ENCODE measurements at regions not wholly inside any gene's neighbourhood (a gene's known extent, or its start where the extent isn't known, plus 50 kb on each side); places are given as distances from the start of the nearest gene placed in this dataset.
"Not testable (repeated sequence)": the region's sequence is repeated elsewhere in the genome, so short reads cannot be mapped to it uniquely, and the experiment has no call there.

- no peak for DNase-seq
Measured at GRCh38 chr6:80535914-80536565, 429.6 kb downstream of the BCKDHB start.

DNA sequence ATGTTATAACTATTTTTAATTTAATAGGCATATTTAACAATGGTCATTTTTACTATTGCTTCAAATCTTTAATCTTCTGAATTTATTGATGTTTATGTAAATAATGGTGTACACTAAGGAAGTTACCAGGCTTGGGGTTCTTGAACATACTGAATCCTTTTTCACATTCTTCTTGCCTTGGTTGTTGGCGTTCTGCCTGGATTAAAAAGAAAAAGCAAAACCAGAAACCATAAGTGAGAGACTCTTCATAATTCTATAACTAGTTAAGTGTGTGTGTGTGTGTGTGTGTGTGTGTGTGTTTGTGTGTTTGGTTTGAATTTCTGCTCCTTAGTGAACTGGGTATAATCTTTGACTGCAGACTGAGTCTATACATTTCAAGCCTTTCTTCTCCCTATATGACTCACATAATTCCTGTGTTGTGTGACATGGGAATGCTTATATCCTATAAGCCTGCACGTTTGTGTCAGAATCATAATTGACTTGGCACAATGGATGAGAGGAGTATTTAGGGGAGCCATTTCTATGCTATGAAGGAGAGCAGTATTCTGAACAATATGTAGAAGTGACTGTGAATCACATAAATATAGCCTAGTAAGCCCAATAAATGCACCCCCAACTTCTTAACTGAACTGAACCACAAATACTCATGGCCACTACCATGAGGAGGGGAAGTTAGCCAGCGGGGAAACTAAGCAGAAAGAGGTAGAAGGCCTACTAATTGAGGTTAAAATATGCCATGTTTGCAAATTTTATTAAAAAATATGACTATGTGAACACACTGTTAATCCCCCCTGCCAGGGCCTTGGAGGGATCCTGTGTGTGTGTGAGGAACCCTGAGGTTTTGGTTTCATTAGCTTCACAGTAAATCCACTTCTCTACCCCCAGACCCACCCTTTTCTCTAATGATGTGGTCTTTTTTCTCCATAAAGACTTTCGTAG is 425.5 kb downstream of the BCKDHB start:
- no peak for DNase-seq

- no peak for DNase-seq
Measured at GRCh38 chr6:80530103-80530502, 423.6 kb downstream of the BCKDHB start.

- DNase-seq = no peak
Measured at GRCh38 chr6:80528115-80528514, 421.6 kb downstream of the BCKDHB start.

DNA sequence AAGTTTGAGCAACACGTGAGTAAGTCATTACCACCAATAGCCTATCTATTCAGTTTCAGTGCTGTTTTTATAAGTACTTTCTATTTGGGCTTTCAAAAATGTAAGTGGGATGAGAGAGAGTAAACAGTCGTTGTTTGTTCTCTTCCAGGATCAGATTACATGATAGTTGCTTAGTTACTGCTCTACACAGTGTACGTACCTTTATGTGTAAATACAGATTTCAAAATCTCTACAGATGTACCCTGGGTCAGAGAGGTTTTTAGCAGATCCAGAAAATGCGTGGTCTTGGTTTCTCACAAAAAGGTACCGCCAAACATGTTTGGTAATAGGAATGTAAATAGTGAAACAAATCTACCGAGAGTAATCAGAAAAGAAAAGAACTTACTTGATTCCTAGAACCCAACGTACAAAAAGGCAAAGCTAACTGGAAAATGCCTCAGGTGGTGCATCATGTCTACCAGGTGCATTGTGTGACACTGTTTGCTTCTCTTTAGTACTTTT is 421.1 kb downstream of the BCKDHB start:
- no peak for DNase-seq

DNA sequence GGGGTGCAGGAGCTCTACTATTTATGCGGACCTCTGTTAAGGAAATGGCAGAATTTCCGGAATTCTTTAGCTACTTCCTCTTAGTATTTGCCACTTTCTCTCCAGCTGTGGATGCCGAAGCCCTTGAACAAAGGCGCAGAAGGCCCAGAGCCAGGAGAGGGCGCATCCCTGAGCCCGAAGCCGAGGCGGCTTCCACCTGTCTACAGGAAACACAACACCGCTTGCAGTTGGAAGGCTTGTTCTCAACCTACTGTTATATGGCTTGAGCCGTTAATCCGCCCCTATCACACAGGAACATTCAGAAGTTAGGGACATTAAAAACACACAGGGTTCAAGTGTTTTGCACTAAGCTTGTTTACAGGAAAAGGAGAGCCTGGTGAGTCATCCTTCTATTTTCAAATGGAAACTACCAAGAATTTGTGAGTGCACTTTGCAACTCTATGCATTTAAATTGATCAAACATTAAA is 417.1 kb downstream of the BCKDHB start:
- DNase-seq = no peak

- DNase-seq = no peak
Measured at GRCh38 chr6:80523010-80523409, 416.5 kb downstream of the BCKDHB start.

- DNase-seq = no peak
Measured at GRCh38 chr6:80522576-80522975, 416.1 kb downstream of the BCKDHB start.

GRCh38 chr6:80519811-80520594 is 413.5 kb downstream of the BCKDHB start:
- no peak for DNase-seq

- DNase-seq = no peak
Measured at GRCh38 chr6:80517525-80517924, 411.1 kb downstream of the BCKDHB start.

GRCh38 chr6:80510521-80510920 is 404.1 kb downstream of the BCKDHB start:
- DNase-seq = not testable (repeated sequence)

- no peak for DNase-seq
Measured at GRCh38 chr6:80508885-80509630, 402.6 kb downstream of the BCKDHB start.

- no peak for DNase-seq
Measured at GRCh38 chr6:80504882-80505281, 398.4 kb downstream of the BCKDHB start.

GRCh38 chr6:80503660-80504059 is 397.2 kb downstream of the BCKDHB start:
- no peak for DNase-seq

GRCh38 chr6:80502871-80503270 is 396.4 kb downstream of the BCKDHB start:
- no peak for DNase-seq

DNA sequence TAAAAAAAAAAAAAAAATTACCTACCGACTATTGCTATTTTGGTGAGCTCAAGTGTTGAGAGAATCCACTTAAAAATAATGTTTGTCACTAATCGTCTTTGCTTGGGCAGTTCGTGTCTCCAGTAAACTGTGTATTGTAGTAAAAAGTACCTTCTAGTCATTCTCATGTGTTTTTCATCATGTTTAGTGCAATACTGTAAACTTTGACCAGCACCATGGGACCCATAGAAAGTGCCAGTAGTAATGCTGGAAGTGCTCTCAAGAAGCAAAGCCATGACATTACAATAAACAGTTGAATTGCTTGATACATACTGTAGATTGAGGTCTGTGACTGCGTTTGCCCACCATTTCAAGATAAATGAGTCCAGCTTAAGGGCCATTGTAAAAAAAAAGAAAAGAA is 395.2 kb downstream of the BCKDHB start:
- DNase-seq = no peak

- DNase-seq = not testable (repeated sequence)
Measured at GRCh38 chr6:80497696-80498486, 391.4 kb downstream of the BCKDHB start.

DNA sequence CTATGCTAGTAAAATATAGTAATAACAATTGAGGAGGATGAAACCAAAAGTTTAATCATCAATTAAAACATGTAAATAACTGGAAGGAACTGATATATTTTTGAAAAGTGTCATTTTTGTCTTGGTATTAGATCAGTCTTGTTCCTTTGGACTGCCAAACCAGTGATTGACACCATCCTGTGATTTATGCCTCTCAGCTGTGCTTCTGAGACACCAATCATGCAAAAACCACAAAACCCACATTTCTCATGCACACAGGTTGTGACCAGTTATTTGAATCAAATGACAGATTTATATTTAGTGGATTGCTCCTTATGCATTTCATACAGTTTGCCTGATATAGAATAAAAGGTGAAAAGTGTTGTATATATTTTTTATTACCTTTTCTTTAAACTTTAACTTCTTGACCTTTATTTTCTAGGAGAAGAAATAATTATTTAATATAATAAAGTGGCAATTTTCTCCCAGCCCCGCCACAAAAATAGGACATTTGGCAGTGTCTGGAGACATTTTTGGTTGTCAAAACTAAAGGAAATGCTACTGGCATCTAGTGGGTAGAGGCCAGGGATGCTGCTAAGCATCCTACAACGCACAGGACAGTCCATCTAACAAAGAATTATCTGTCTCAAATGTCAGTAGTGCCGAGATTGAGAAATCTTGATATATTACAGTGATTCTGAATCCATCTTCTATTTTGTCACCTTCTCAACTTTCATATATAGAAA is 383.6 kb downstream of the BCKDHB start:
- DNase-seq = peak in 1 of 5 experiments; percentile 14

- no peak for DNase-seq
Measured at GRCh38 chr6:80488190-80488589, 381.7 kb downstream of the BCKDHB start.

- not testable (repeated sequence) for DNase-seq
Measured at GRCh38 chr6:80485494-80485893, 379.0 kb downstream of the BCKDHB start.

DNA sequence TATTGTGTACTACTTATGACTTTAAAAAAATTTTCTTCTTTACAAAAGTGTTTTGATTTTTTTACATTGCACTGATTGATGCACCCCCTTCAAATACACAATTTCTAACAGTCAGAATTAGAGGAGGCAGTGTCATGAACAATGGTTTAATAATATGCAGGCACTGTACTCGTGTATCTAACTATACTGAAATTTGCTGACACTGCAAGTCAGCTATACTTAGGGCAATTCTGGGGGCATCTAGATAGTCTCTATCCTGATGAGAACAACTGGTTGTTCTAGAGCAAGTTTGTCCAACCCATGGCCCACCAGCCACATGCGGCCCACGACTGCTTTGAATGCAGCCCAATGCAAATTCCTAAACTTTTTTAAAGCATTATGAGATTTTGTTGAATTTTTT is 375.6 kb downstream of the BCKDHB start:
- no peak for DNase-seq
